ENCODE measurements at regions not wholly inside any gene's neighbourhood (a gene's known extent, or its start where the extent isn't known, plus 50 kb on each side); places are given as distances from the start of the nearest gene placed in this dataset.

DNA sequence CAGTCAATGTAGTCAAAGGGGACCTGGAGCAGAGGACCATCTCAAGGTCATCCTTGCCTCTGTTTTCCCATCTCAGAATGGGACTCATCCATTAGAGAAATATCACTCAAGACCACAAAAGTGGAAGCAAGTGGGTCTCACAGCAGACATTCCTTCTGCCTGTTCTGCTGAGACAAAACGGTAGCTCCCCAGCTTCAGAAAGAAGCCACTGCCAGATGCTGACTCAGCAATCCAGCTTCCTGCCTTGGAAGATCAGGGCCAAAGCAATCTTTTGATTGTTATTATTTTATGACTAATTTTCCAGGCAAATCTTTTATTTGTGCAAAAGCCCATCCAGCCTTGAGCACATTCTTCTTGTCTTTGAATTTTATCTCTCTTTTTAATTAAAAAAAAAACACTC, 86.8 kb downstream of the CCT6B start:
- TF ChIP-seq, protein P1, sequence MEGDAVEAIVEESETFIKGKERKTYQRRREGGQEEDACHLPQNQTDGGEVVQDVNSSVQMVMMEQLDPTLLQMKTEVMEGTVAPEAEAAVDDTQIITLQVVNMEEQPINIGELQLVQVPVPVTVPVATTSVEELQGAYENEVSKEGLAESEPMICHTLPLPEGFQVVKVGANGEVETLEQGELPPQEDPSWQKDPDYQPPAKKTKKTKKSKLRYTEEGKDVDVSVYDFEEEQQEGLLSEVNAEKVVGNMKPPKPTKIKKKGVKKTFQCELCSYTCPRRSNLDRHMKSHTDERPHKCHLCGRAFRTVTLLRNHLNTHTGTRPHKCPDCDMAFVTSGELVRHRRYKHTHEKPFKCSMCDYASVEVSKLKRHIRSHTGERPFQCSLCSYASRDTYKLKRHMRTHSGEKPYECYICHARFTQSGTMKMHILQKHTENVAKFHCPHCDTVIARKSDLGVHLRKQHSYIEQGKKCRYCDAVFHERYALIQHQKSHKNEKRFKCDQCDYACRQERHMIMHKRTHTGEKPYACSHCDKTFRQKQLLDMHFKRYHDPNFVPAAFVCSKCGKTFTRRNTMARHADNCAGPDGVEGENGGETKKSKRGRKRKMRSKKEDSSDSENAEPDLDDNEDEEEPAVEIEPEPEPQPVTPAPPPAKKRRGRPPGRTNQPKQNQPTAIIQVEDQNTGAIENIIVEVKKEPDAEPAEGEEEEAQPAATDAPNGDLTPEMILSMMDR (IDR thresholded peaks at IDR 0.05) = no peak
- no peak overlapping the region for H3K27ac ChIP-seq
- DNase-seq (ENCODE audit: low spot score) = no peak
- no peak overlapping the region for H3K4me3 ChIP-seq

DNA sequence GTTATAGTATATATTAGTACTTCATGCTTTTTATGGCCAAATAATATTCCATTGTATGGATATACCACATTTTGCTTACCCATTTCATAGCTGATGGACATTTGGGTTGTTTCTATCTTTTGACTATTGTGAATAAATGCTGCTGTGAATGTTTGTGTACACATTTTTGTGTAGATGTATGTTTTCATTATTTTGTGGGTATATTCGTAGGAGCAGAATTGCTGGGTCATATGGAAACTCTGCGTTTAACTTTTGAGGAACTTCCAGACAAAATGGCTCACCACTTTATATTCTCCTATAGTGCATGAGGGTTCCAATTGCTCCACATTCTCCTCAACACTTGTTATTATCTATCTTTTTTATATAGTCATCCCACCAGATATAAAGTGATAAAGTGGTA, 88.6 kb downstream of the CCT6B start:
- Histone ChIP-seq H3K27ac (no peak overlapping the region), H3K4me3 (no peak overlapping the region)
- no peak for DNase-seq (ENCODE audit: low spot score)
- TF ChIP-seq, protein P1 (IDR thresholded peaks at IDR 0.05) = no peak

DNA sequence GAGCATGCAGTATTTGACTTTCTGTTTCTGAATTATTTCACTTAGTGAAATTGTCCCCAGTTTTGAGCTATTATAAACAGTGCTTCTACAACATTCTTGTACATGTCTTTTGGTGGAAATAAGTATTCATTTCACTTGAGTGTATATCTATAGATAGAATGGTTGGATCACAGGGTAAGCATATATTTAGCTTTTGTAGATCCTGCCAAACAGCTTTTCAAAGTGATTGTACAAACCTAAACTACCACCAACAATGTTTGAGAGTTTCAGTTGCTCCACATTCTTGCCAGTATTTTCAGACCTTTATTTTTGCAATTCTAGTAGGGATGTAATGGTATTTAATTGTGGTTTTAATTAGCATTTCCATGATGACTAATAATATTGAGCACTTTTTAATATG, 91.6 kb downstream of the CCT6B start:
- DNase-seq (ENCODE audit: low spot score) = no peak
- Histone ChIP-seq H3K4me3 (no peak overlapping the region), H3K27ac (no peak overlapping the region)
- TF ChIP-seq, protein P1 (IDR thresholded peaks at IDR 0.05) = no peak

DNA sequence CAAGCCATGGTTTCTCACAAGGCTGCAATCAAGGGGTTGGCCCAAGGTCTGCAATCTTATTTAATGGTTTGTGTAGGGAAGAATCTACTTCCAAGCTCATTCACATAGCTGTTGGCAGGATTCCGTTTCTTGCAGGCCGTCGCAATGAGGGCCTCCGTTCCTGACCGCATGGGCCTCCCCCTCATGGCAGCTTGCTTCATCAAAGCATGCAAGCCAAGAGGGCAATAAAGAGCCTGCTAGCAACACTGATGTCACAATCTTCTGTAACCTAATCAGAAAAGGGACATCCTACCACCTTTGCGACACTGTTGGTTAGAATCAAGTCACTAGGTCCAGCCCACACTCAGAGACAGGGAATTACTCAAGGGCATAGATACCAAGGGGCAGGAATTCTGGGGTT, 95.5 kb downstream of the CCT6B start:
- TF ChIP-seq, protein P1 (IDR thresholded peaks at IDR 0.05) = no peak
- H3K27ac ChIP-seq = no peak overlapping the region
- DNase-seq (ENCODE audit: low spot score) = no peak
- H3K4me3 ChIP-seq = no peak overlapping the region

DNA sequence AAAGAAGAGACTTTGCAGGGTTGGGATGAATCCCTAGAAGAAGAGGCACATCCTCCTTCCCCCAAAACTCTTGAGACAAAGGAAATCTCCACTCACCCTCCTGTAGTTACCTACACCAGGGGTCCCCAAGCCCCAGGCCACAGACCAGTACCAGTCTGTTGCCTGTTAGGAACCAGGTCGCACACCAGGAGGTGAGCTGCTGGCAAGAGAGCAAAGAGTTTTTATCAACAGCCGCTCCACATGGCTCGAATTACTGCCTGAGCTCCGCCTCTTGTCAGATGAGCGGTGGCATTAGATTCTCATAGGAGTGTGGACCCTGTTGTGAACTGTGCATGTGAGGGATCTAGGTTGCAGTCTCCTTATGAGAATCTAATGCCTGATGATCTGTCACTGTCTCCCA, 98.9 kb downstream of the CCT6B start:
- no peak overlapping the region for H3K27ac ChIP-seq
- TF ChIP-seq, protein P1 (IDR thresholded peaks at IDR 0.05) = no peak
- DNase-seq (ENCODE audit: low spot score) = no peak
- H3K4me3 ChIP-seq = no peak overlapping the region

DNA sequence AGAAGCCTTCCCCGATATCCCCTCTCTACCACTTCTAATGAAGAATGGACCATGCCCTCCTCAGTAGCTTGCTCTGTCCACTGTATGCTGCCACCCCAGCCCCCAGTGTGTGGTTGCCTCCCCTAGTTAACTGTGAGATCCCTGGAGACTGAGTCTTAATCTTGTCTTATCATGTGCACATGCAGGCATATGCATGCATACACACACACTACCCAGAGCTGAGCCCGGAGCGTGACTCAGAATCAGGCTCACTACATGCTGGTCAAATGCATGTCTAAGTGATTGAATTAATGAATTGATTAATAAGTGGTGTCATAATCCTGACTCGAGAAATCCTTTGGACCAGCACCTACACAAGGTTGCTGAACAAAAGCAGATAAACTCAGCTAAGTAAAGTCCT, 99.4 kb downstream of the CCT6B start:
- TF ChIP-seq, protein P1 (IDR thresholded peaks at IDR 0.05) = no peak
- no peak for DNase-seq (ENCODE audit: low spot score)
- Histone ChIP-seq H3K4me3 (no peak overlapping the region), H3K27ac (no peak overlapping the region)

DNA sequence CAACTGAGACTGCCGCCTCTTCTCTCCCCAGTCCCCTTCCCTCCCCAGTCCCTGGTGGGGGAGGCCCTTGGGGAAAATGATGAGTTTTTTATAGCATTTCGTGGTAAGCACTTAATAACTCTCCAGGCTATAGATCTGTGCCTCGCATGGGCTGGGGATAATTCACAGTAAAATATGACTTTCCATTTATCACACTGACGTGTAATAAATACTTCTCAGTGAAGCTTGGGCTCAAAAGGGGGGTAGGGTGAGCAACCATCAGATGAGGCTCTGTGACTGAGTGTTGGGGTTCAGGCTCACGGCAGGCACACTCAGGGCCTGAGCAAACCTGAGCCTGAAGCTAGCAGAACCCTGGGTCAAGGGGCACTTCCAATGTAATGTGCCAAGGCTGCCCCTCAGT, 101.6 kb downstream of the CCT6B start:
- H3K4me3 ChIP-seq = no peak overlapping the region
- TF ChIP-seq, protein P1 (IDR thresholded peaks at IDR 0.05) = no peak
- no peak for DNase-seq (ENCODE audit: low spot score)
- H3K27ac ChIP-seq = no peak overlapping the region

Data from coronary artery (tissue), 2 donors.